AG04450 (cell line): ENCODE measurements at regions not wholly inside any gene's neighbourhood (a gene's known extent, or its start where the extent isn't known, plus 50 kb on each side); places are given as distances from the start of the nearest gene placed in this dataset.
A peak's percentile ranks its signal among the peaks of the same experiment; 100 is the strongest.

Experiments used
- CTCF ChIA-PET: fragments of 300-600, 350-600 bp; formaldehyde crosslinking; extraction: SDS; loops from one replicate; lab custom pipeline; 2022; ENCODE audit warnings: antibody characterized with exemption, inconsistent platforms; lab: Charles Lee
- POLR2A ChIA-PET: fragments of 350-600 bp; formaldehyde crosslinking; extraction: SDS; loops from one replicate; lab custom pipeline; 2021; ENCODE audit warnings: antibody characterized with exemption, inconsistent platforms; lab: Yijun Ruan, JAX
- DNase-seq: peaks from one replicate; pipeline ENCODE4 v3.0.0-alpha.2; 2011; ENCODE audit warnings: low read depth, low spot score
- H3K27ac ChIP-seq: one replicate; pipeline ENCODE4 v1.5.1; 2012; ENCODE audit warnings: low read depth, low read length, control low read depth
- H3K27me3 ChIP-seq: one replicate; pipeline ENCODE4 v1.6.0; 2012; ENCODE audit warnings: low read length; ENCODE audit not compliant: control insufficient read depth, insufficient read depth
- H3K4me3 ChIP-seq: 2 replicates; pipeline ENCODE4 v1.5.1; 2011; ENCODE audit warnings: mild to moderate bottlenecking, low read depth, low read length, control low read depth
- H3K9me3 ChIP-seq: 2 replicates; pipeline ENCODE4 v1.5.1; 2012; ENCODE audit warnings: low read length; ENCODE audit not compliant: control insufficient read depth, insufficient read depth
- CTCF ChIP-seq: IDR thresholded peaks from 2 replicates; pipeline ENCODE4 v1.5.1; 2011; ENCODE audit warnings: low read depth, low read length, control low read depth, inconsistent platforms

- no peak for DNase-seq
- no peak overlapping the region for H3K27ac ChIP-seq
- H3K27me3 ChIP-seq = no peaks in the 10 kb centered on the region
- peak; percentile 27; the same call in 1 of the 2 replicates for TF ChIP-seq CTCF
- peaks cover 20% of the 10 kb centered on the region for H3K9me3 ChIP-seq
- no peak overlapping the region for H3K4me3 ChIP-seq
- POLR2A ChIA-PET = no interaction called here
- CTCF ChIA-PET = interaction anchor here (1.4 kb wide), 1 partner anchor 207 kb away, joined by 3 read pairs; no protein-coding TSS in a partner anchor
Measured at GRCh38 chr11:135075740-135076139, 663.7 kb upstream of the B3GAT1 start.

GRCh38 chr11:135074397-135074998 lies 662.5 kb upstream of the B3GAT1 start:
- no peak for DNase-seq
- Histone ChIP-seq H3K27me3 (no peaks in the 10 kb centered on the region), H3K4me3 (no peak overlapping the region), H3K27ac (no peak overlapping the region), H3K9me3 (peaks cover 24% of the 10 kb centered on the region)
- CTCF ChIA-PET = interaction anchor here (0.9 kb wide), 1 partner anchor 206 kb away, joined by 4 read pairs; no protein-coding TSS in a partner anchor
- POLR2A ChIA-PET = no interaction called here
- peak; percentile 14; the same call in 1 of the 2 replicates for TF ChIP-seq CTCF

GRCh38 chr11:135073870-135074269 lies 661.8 kb upstream of the B3GAT1 start:
- no peak for TF ChIP-seq CTCF
- no peak for DNase-seq
- Histone ChIP-seq H3K9me3 (peaks cover 27% of the 10 kb centered on the region), H3K27ac (no peak overlapping the region), H3K27me3 (no peaks in the 10 kb centered on the region), H3K4me3 (no peak overlapping the region)
- ChIA-PET CTCF (interaction anchor here (0.9 kb wide), 1 partner anchor 205 kb away, joined by 4 read pairs; no protein-coding TSS in a partner anchor), POLR2A (no interaction called here)

- no peak for DNase-seq
- TF ChIP-seq CTCF = no peak
- Histone ChIP-seq H3K4me3 (no peak overlapping the region), H3K27me3 (no peaks in the 10 kb centered on the region), H3K27ac (no peak overlapping the region), H3K9me3 (peaks cover 31% of the 10 kb centered on the region)
- CTCF ChIA-PET = interaction anchor here (0.6 kb wide), 1 partner anchor 204 kb away, joined by 3 read pairs; no protein-coding TSS in a partner anchor
- POLR2A ChIA-PET = no interaction called here
Measured at GRCh38 chr11:135073381-135073780, 661.3 kb upstream of the B3GAT1 start.

GRCh38 chr11:135069890-135070289 lies 657.8 kb upstream of the B3GAT1 start:
- Histone ChIP-seq H3K9me3 (peaks cover 31% of the 10 kb centered on the region), H3K27me3 (no peaks in the 10 kb centered on the region), H3K27ac (no peak overlapping the region), H3K4me3 (no peak overlapping the region)
- CTCF ChIA-PET = no interaction called here
- DNase-seq = no peak
- POLR2A ChIA-PET = no interaction called here
- TF ChIP-seq CTCF = no peak
